ENCODE measurements at regions not wholly inside any gene's neighbourhood (a gene's known extent, or its start where the extent isn't known, plus 50 kb on each side); places are given as distances from the start of the nearest gene placed in this dataset.

DNA sequence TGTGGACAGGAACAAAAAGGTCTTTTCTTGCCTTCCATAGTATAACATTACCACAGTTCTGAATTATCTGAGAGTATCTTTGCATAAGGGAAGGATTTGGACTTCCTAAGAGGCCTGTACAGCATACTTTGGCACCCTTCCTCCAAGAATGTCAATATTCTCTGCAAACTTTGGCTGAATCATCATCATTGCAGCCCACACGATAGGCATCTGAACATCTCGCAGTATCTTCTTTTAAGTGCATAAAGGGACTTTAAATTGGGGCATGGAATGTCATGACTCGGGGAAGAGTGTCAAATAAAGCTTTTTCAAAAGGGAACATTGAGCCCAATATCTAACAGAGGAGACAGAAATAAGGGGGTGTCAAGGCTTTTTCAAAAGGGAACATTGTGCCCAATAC lies 646.2 kb upstream of the STXBP6 start:
- TF ChIP-seq POLR2A (IDR thresholded peaks at IDR 0.05): no peak
- TF ChIP-seq, protein P1, sequence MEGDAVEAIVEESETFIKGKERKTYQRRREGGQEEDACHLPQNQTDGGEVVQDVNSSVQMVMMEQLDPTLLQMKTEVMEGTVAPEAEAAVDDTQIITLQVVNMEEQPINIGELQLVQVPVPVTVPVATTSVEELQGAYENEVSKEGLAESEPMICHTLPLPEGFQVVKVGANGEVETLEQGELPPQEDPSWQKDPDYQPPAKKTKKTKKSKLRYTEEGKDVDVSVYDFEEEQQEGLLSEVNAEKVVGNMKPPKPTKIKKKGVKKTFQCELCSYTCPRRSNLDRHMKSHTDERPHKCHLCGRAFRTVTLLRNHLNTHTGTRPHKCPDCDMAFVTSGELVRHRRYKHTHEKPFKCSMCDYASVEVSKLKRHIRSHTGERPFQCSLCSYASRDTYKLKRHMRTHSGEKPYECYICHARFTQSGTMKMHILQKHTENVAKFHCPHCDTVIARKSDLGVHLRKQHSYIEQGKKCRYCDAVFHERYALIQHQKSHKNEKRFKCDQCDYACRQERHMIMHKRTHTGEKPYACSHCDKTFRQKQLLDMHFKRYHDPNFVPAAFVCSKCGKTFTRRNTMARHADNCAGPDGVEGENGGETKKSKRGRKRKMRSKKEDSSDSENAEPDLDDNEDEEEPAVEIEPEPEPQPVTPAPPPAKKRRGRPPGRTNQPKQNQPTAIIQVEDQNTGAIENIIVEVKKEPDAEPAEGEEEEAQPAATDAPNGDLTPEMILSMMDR (IDR thresholded peaks at IDR 0.05): no peak
